Ectodermal cell (in vitro differentiated cells): ENCODE measurements at regions not wholly inside any gene's neighbourhood (a gene's known extent, or its start where the extent isn't known, plus 50 kb on each side); places are given as distances from the start of the nearest gene placed in this dataset.

Experiments
- H3K27ac ChIP-seq: 2 replicates; pipeline ENCODE4 v1.7.0; 2013; ENCODE audit warnings: mild to moderate bottlenecking, low read depth, low read length; ENCODE audit not compliant: insufficient read depth, poor library complexity, severe bottlenecking
- H3K27me3 ChIP-seq: 2 replicates; pipeline ENCODE4 v1.7.0; 2013; ENCODE audit warnings: mild to moderate bottlenecking, low read length; ENCODE audit not compliant: insufficient read depth, control insufficient read depth, poor library complexity, severe bottlenecking
- H3K36me3 ChIP-seq: one replicate; pipeline ENCODE4 v1.7.0; 2013; ENCODE audit warnings: low read length; ENCODE audit not compliant: control insufficient read depth, insufficient read depth
- H3K4me1 ChIP-seq: one replicate; pipeline ENCODE4 v1.7.0; 2013; ENCODE audit warnings: low read length; ENCODE audit not compliant: control insufficient read depth, insufficient read depth
- H3K4me3 ChIP-seq: 2 replicates; pipeline ENCODE4 v1.7.0; 2013; ENCODE audit warnings: low read depth, low read length, control low read depth; ENCODE audit not compliant: insufficient read depth
- H3K9me3 ChIP-seq: 2 replicates; pipeline ENCODE4 v1.7.0; 2013; ENCODE audit warnings: mild to moderate bottlenecking, low read length, moderate library complexity; ENCODE audit not compliant: control insufficient read depth
- WGBS, 2 experiments: methylation state at CpG; one replicate each; pipeline ENCODE4 v1.1.7; 2013; ENCODE audit warnings: missing lambda C conversion rate in 2 of 2; 5-methylcytosine and 5-hydroxymethylcytosine counted together

DNA sequence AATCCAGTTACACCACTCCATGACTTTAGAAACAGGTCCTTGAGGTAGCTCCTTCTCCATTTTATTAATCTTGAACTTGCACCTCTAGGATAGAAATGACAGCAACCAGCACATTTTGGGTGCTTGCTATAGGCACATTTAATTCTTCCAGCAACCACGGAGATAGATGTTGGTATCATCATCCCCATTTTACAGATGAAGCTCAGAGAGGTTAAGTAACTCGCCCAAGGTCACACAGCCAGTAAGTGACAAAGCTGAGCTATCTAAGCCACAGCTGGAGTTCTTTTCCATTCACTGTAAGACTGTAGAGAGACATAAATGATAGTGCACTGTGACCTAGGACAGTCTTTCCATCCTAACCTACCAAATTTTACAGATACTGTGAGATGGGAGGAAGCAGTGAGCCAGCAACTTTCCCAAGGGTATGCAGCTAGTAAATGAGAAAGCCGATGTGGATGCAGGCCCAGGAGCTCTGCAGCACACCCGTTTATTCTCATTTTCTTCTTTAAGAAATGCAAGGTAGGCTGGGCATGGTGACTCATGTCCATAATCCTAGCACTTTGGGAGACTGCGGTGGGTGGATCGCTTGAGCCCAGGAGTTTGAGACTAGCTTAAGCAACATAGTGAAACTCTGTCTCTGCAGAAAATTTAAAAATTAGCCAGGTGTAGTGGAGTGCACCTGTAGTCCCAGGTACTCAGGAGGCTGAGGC lies 103.2 kb downstream of the TBX5 start:
- H3K27me3 ChIP-seq: no peaks in the 10 kb centered on the region
- no peak overlapping the region for H3K27ac ChIP-seq
- H3K4me1 ChIP-seq: no peaks in the 10 kb centered on the region
- H3K36me3 ChIP-seq: no peaks in the 10 kb centered on the region
- H3K4me3 ChIP-seq: no peak overlapping the region
- WGBS, 2 experiments: 72 to 83% methylated on average over 5 to 6 of the region's 6 CpGs
- H3K9me3 ChIP-seq: no peaks in the 10 kb centered on the region

DNA sequence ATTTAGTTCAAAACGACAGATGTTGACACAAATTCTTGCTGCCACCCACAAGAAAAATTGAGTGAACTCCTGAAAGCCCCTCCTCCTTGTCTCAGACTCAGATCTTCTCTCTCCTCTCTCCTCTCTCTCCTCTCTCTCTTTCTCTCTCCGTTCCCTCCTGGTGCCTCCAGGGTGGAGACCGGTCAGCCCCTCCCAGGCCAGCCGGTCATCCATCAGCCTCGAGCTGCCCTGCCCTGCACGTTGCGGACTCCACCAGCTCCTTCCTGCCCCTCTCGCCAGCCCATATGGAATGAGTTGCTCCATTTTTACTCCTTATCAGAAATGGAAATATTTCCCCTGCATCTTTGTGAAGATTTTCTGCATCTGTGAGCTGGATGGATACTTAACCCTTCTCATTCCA lies 103.8 kb downstream of the TBX5 start:
- no peaks in the 10 kb centered on the region for H3K36me3 ChIP-seq
- no peak overlapping the region for H3K4me3 ChIP-seq
- H3K9me3 ChIP-seq: no peaks in the 10 kb centered on the region
- WGBS, 2 experiments: 33 to 36% methylated on average over 8 of the region's 8 CpGs
- no peaks in the 10 kb centered on the region for H3K27me3 ChIP-seq
- no peaks in the 10 kb centered on the region for H3K4me1 ChIP-seq
- no peak overlapping the region for H3K27ac ChIP-seq

DNA sequence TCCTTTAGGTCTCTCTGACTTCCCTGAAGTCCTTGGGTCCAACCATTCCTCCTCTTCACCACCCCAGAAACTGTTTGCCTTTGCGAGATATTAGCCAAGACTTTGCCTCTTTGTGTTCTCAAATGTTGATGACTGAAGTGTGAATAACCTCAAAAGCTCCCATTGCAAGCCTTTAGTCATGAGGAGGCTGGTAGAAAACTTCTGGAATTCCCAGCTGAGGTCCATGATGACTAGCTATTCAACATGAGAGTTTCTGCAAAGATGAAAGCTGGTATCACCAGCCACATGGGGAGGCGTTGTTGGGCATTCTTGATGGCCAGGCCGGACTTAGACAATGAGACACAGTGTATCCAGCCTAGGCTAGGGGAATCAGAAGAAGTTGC lies 111.7 kb downstream of the TBX5 start:
- Histone ChIP-seq H3K4me3 (no peak overlapping the region), H3K27ac (no peak overlapping the region), H3K4me1 (no peaks in the 10 kb centered on the region), H3K9me3 (peaks cover 2% of the 10 kb centered on the region), H3K36me3 (no peaks in the 10 kb centered on the region), H3K27me3 (no peaks in the 10 kb centered on the region)
- 91 to 95% methylated on average over 3 of the region's 3 CpGs for WGBS, 2 experiments

DNA sequence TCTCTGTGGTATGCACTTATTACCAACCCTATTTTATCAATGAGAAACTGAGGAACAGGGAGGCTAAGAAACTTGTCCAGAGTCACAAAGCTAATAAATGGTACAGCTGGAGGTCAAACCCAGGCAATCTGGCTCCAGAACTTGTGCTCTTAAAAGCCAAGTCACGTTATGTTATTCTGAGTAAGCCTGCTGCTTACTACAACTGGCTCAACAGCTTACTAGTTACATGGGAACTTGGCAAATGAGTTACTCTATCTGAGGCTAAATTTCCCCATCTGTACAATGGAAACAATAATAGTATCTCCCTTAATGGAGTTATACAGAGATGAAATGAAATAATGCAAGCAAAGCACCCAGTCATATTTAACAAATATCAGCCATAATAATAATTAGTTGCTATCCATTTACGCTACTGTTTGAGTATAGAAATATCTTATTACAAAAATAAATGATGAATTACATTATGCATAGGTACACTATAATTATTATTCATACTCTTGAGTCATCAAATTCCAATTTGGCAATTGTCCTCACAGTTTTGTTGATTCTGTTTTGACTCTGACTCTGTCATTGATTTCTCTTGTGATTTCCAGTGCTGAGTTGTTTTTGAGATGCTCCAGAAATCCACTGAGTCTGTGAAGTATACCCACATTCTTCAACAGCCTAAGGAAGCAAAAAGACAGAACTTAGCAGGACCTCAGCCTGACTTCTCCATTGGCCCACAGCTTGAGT lies 112.2 kb downstream of the TBX5 start:
- no peaks in the 10 kb centered on the region for H3K36me3 ChIP-seq
- WGBS, 2 experiments: 92 to 96% methylated on average over 1 of the region's 2 CpGs
- no peaks in the 10 kb centered on the region for H3K4me1 ChIP-seq
- peaks cover 2% of the 10 kb centered on the region for H3K9me3 ChIP-seq
- no peaks in the 10 kb centered on the region for H3K27me3 ChIP-seq
- no peak overlapping the region for H3K27ac ChIP-seq
- H3K4me3 ChIP-seq: no peak overlapping the region

DNA sequence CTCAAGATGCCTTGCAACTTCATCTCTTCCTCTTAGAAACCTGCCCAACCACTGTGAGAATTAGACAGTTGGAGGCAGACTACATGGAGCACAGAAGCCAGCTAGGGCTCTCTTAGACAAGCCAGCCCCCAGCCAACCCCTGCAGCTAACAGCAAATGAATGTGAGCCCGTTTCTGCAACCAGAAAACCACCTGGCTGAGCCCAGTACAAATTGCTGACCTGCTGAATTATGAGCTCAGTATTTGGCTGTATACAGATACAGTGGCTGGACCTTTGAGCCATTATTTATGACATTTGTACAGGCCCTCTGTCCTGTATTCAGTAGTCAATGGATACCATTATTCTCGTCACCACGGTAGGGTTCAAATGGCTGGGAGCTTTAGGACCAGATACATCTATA lies 112.9 kb downstream of the TBX5 start:
- no peak overlapping the region for H3K4me3 ChIP-seq
- H3K36me3 ChIP-seq: no peaks in the 10 kb centered on the region
- H3K9me3 ChIP-seq: peaks cover 2% of the 10 kb centered on the region
- 91 to 96% methylated on average over 3 of the region's 3 CpGs for WGBS, 2 experiments
- no peak overlapping the region for H3K27ac ChIP-seq
- H3K4me1 ChIP-seq: no peaks in the 10 kb centered on the region
- no peaks in the 10 kb centered on the region for H3K27me3 ChIP-seq

DNA sequence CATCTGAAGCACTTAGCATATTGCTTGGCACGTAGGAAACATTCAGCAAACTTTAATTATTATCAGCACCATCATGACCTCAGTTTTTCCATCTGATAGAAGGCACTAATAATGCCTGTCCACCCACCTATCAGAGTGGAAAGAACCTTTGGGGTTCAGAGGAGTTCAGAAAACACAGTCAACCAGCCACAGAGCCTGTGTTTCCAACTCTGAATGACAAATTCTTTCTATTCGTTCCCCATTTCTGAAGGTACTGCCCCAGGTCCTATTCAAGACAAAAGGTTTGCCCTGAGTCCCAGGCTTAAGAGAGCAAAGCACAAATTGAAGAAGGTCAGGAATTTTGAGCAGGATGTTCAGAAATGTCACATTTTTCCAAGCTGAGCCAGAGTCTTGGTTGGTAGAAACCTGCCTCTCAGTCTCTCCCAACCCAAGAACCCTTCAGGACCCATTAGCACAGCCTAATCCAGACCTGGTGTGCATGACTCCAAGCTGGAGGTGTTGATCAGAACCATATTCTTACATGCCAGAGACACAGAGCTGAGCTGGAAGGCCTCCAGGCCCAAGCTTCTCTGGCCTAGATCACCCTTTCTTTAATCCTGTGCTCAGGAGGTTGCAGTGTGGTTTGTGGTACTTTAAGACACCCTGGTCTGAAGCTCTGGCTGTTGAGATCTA lies 114.4 kb downstream of the TBX5 start:
- Histone ChIP-seq H3K9me3 (no peaks in the 10 kb centered on the region), H3K36me3 (no peaks in the 10 kb centered on the region), H3K4me1 (peaks cover 1% of the 10 kb centered on the region), H3K27ac (no peak overlapping the region), H3K4me3 (no peak overlapping the region), H3K27me3 (no peaks in the 10 kb centered on the region)
- WGBS, 2 experiments: 86 to 87% methylated on average over 2 of the region's 2 CpGs

DNA sequence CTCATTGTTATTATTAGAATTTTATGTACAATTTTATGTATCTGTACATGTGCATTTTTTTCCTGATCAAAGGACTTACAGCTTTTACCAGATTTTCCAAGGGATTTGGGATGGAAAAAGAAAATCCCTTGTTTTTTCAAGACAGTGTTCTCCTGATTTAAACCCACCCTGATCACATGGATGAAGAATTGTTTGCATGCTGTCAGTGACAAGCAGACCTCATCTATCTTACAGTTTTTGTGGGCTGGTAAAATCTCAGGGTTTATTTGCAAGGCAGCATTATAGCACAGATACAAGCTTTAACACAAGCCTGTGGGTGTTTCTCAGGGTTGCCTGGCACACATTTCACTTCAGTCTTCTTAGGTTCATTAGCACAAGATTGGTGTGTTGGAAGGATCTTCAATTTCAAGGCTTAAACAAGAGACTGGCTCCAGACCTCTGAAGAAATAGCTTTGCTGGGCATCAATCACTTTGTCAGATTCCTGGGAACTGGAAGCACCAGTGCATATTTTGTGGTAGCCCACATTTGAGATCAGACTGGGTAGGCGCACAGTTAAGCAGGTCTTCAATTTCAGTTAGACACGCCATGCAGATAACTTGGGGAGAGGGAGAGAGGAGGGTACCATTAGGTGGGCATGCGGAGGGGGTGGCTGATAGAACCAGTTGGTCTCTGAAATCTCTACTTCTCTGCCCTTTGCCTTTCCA lies 118.0 kb downstream of the TBX5 start:
- H3K36me3 ChIP-seq: no peaks in the 10 kb centered on the region
- no peaks in the 10 kb centered on the region for H3K9me3 ChIP-seq
- H3K4me1 ChIP-seq: peaks cover 14% of the 10 kb centered on the region
- no peak overlapping the region for H3K27ac ChIP-seq
- no peaks in the 10 kb centered on the region for H3K27me3 ChIP-seq
- no peak overlapping the region for H3K4me3 ChIP-seq
- WGBS, 2 experiments: 91 to 93% methylated on average over 3 of the region's 3 CpGs

DNA sequence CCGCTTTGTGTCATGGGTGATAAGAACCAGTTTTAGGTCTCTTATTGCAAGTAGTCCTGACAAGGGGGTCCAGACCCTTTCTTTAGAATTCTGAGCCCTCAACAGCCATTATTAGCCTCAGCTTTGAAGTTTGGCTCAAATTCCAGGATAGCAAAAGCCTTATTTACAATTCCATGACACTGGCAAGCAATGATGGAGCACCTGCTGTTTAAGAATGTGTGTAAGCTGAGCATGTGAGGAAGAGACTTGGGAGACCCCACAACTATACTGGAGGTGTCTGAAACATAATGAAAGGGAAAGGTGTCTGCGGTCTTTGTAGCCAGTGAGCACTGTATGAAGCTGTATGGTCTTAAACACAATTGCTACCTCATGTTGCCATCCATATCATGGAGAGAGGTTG lies 119.8 kb downstream of the TBX5 start:
- no peaks in the 10 kb centered on the region for H3K36me3 ChIP-seq
- WGBS, 2 experiments: 48 to 54% methylated on average over 2 of the region's 2 CpGs
- H3K27ac ChIP-seq: no peak overlapping the region

DNA sequence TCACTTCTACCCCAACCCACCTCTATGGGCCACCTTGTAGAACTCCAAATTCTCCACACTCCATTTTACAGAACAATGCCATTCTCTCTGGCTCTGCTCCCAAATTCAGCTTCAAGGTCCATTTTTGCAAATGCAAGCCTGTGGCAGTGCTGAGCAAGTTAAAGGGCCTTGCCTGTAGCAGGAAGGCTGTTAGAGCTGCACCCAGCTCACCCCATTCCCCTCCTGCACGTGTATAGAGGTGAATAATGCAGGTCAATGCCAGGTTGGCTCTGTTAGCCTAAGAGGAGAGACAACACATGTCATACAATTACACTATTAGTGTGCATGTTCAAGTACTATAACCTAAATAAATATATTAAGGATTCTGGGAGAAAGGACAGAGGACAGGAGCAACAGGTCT lies 120.4 kb downstream of the TBX5 start:
- Histone ChIP-seq H3K9me3 (no peaks in the 10 kb centered on the region), H3K36me3 (no peaks in the 10 kb centered on the region), H3K4me1 (peaks cover 14% of the 10 kb centered on the region), H3K27ac (no peak overlapping the region), H3K4me3 (no peak overlapping the region), H3K27me3 (no peaks in the 10 kb centered on the region)
- WGBS, 2 experiments: 13 to 14% methylated on average over 1 of the region's 1 CpG

More for the DNA sequence above, 119.8 kb downstream of the TBX5 start:
- Histone ChIP-seq H3K9me3 (no peaks in the 10 kb centered on the region), H3K27me3 (no peaks in the 10 kb centered on the region), H3K4me1 (peaks cover 14% of the 10 kb centered on the region), H3K4me3 (no peak overlapping the region)

DNA sequence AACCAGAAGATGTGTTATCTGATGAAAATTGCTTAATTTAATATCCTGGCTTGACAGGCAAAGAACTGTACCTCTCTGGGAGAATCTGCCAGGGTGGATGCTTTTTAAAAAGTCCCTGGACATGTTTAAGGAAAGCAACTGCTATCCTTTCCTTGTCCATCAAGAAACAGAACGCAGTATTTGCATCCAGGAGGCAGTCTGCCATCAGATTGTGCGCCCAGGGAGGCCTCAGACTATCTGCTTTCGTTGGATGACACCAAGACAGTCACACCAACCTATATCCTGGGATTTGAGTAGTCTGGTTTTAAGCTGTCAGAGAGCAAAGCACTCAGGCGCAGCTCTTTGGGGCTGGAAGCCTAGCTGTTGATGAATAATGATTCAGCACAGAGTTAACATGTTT lies 121.9 kb downstream of the TBX5 start:
- 86 to 93% methylated on average over 4 of the region's 4 CpGs for WGBS, 2 experiments
- Histone ChIP-seq H3K27ac (no peak overlapping the region), H3K4me1 (peaks cover 14% of the 10 kb centered on the region), H3K9me3 (no peaks in the 10 kb centered on the region), H3K36me3 (no peaks in the 10 kb centered on the region), H3K4me3 (no peak overlapping the region), H3K27me3 (no peaks in the 10 kb centered on the region)
